ENCODE measurements at regions not wholly inside any gene's neighbourhood (a gene's known extent, or its start where the extent isn't known, plus 50 kb on each side); places are given as distances from the start of the nearest gene placed in this dataset.

- POLR2A ChIA-PET (ENCODE audit: unreplicated experiment) = no interaction called here
- no peak overlapping the region for H3K9ac ChIP-seq (ENCODE audit: low read length)
- CTCF ChIA-PET = no interaction called here
Measured at GRCh38 chr10:78539247-78539766, 505.6 kb downstream of the RPS24 start.

GRCh38 chr10:78540355-78541076 is 506.9 kb downstream of the RPS24 start:
- TF ChIP-seq EZH2phosphoT487 (IDR thresholded peaks at IDR 0.05; ENCODE audit: borderline replicate concordance, low read length) (no peak), EZH2 (IDR thresholded peaks at IDR 0.05; ENCODE audit: low read length, unreplicated experiment) (no peak), CTCF (conservative IDR thresholded peaks at IDR 0.05; ENCODE audit: low read depth, low read length) (no peak)
- BruUV-seq (replicated peaks) = no TSS peak
- DNase-seq (peak; percentile 79), ATAC-seq (peak; percentile 62)
- Histone ChIP-seq H3K36me3 (ENCODE audit: low read depth, low read length) (no peaks in the 10 kb centered on the region), H3K9me2 (replicated peaks; ENCODE audit: low read length) (no peaks in the 10 kb centered on the region), H3K27me3 (ENCODE audit: low read length) (peaks cover 54% of the 10 kb centered on the region), H2AFZ (ENCODE audit: low read length) (no peak overlapping the region), H3K4me1 (ENCODE audit: insufficient read depth, low read length) (no peaks in the 10 kb centered on the region), H3K79me2 (ENCODE audit: low read length) (no peaks in the 10 kb centered on the region), H3K4me3 (ENCODE audit: low read length) (no peak overlapping the region), H4K20me1 (ENCODE audit: low read length) (no peaks in the 10 kb centered on the region), H3K9me3 (ENCODE audit: low read length) (no peaks in the 10 kb centered on the region), H3K9ac (ENCODE audit: low read length) (no peak overlapping the region), H3K4me2 (ENCODE audit: low read length) (no peak overlapping the region), H3K27ac (ENCODE audit: low read length) (no peak overlapping the region), H3F3A (ENCODE audit: low read length, unreplicated experiment) (no peaks in the 10 kb centered on the region)
- ChIA-PET POLR2A (ENCODE audit: unreplicated experiment) (interaction anchor here (0.6 kb wide), 1 partner anchor 102 kb away, joined by 3 read pairs; no protein-coding TSS in a partner anchor), CTCF (no interaction called here)
- intact Hi-C loops (cut with micrococcal nuclease) = no loop called here

More at GRCh38 chr10:78539247-78539766, 505.6 kb downstream of the RPS24 start:
- H3K4me2 ChIP-seq (ENCODE audit: low read length) = no peak overlapping the region
- intact Hi-C loops (cut with micrococcal nuclease) = no loop called here
- H3K4me3 ChIP-seq (ENCODE audit: low read length) = no peak overlapping the region
- H3K9me3 ChIP-seq (ENCODE audit: low read length) = no peaks in the 10 kb centered on the region
- DNase-seq (no peak), ATAC-seq (no peak)
- no peaks in the 10 kb centered on the region for H3F3A ChIP-seq (ENCODE audit: low read length, unreplicated experiment)
- H4K20me1 ChIP-seq (ENCODE audit: low read length) = no peaks in the 10 kb centered on the region
- peaks cover 54% of the 10 kb centered on the region for H3K27me3 ChIP-seq (ENCODE audit: low read length)
- no peaks in the 10 kb centered on the region for H3K9me2 ChIP-seq (replicated peaks; ENCODE audit: low read length)
- no peak overlapping the region for H2AFZ ChIP-seq (ENCODE audit: low read length)
- H3K79me2 ChIP-seq (ENCODE audit: low read length) = no peaks in the 10 kb centered on the region
- no peak overlapping the region for H3K27ac ChIP-seq (ENCODE audit: low read length)
- H3K36me3 ChIP-seq (ENCODE audit: low read depth, low read length) = no peaks in the 10 kb centered on the region
- TF ChIP-seq CTCF (conservative IDR thresholded peaks at IDR 0.05; ENCODE audit: low read depth, low read length) (no peak), EZH2phosphoT487 (IDR thresholded peaks at IDR 0.05; ENCODE audit: borderline replicate concordance, low read length) (no peak), EZH2 (IDR thresholded peaks at IDR 0.05; ENCODE audit: low read length, unreplicated experiment) (no peak)
- no TSS peak for BruUV-seq (replicated peaks)
- H3K4me1 ChIP-seq (ENCODE audit: insufficient read depth, low read length) = no peaks in the 10 kb centered on the region

- intact Hi-C loops (cut with micrococcal nuclease) = no loop called here
- no peak overlapping the region for H3K4me3 ChIP-seq (ENCODE audit: low read length)
- H3K27ac ChIP-seq (ENCODE audit: low read length) = no peak overlapping the region
- no peaks in the 10 kb centered on the region for H3F3A ChIP-seq (ENCODE audit: low read length, unreplicated experiment)
- no peaks in the 10 kb centered on the region for H3K79me2 ChIP-seq (ENCODE audit: low read length)
- no TSS peak for BruUV-seq (replicated peaks)
- no peaks in the 10 kb centered on the region for H3K9me3 ChIP-seq (ENCODE audit: low read length)
- TF ChIP-seq EZH2 (IDR thresholded peaks at IDR 0.05; ENCODE audit: low read length, unreplicated experiment) (no peak), EZH2phosphoT487 (IDR thresholded peaks at IDR 0.05; ENCODE audit: borderline replicate concordance, low read length) (no peak), CTCF (conservative IDR thresholded peaks at IDR 0.05; ENCODE audit: low read depth, low read length) (no peak)
- H3K27me3 ChIP-seq (ENCODE audit: low read length) = peaks cover 58% of the 10 kb centered on the region
- H3K36me3 ChIP-seq (ENCODE audit: low read depth, low read length) = no peaks in the 10 kb centered on the region
- H2AFZ ChIP-seq (ENCODE audit: low read length) = no peak overlapping the region
- no peaks in the 10 kb centered on the region for H4K20me1 ChIP-seq (ENCODE audit: low read length)
- CTCF ChIA-PET = no interaction called here
- no peak overlapping the region for H3K9ac ChIP-seq (ENCODE audit: low read length)
- no peaks in the 10 kb centered on the region for H3K4me1 ChIP-seq (ENCODE audit: insufficient read depth, low read length)
- H3K9me2 ChIP-seq (replicated peaks; ENCODE audit: low read length) = no peaks in the 10 kb centered on the region
- ATAC-seq = peak; percentile 5; the same call in 1 of the 2 replicates
- H3K4me2 ChIP-seq (ENCODE audit: low read length) = no peak overlapping the region
- POLR2A ChIA-PET (ENCODE audit: unreplicated experiment) = no interaction called here
- no peak for DNase-seq
Measured at GRCh38 chr10:78541481-78542140, 507.9 kb downstream of the RPS24 start.

Data from PC-3 (cell line).